Liver (tissue), 1 donor: ENCODE measurements at regions not wholly inside any gene's neighbourhood (a gene's known extent, or its start where the extent isn't known, plus 50 kb on each side); places are given as distances from the start of the nearest gene placed in this dataset. TPM values are rescaled to one million over a fixed set of nuclear protein-coding genes. Genes with fewer than 3 reads are reported as not detected.

Source experiments
- small RNA-seq: library from RNA; depleted of rRNA; stranded (forward); fragments of <200 nt; gene quantifications from one replicate; pipeline ENCODE3, GENCODE V24; 2014

Small RNA genes in the stretch of these regions (small RNA-seq; reads per million reads assigned to genes)
- gene RF00019 (not detected), gene RN7SL101P (not detected)
